HL-60 (cell line): ENCODE measurements at regions not wholly inside any gene's neighbourhood (a gene's known extent, or its start where the extent isn't known, plus 50 kb on each side); places are given as distances from the start of the nearest gene placed in this dataset.

Source experiments
- DNase-seq, 2 experiments: peaks; one replicate each; pipeline ENCODE4 v3.0.0-alpha.2; 2010 to 2020; ENCODE audit warnings: low read depth in 1 of 2, low spot score in 1 of 2
- H3K27ac ChIP-seq: fragments of 250-450 bp; sonication (Bioruptor Pico); replicated peaks from 2 replicates; pipeline ENCODE4 v1.5.1; 2020; ENCODE audit warnings: mild to moderate bottlenecking, moderate library complexity
- H3K27me3 ChIP-seq: fragments of 250-450 bp; sonication (Bioruptor Pico); 2 replicates; pipeline ENCODE4 v1.5.1; 2021; ENCODE audit warnings: mild to moderate bottlenecking, moderate library complexity; ENCODE audit not compliant: insufficient read depth, poor library complexity, severe bottlenecking
- H3K4me3 ChIP-seq: replicated peaks from 2 replicates; pipeline ENCODE4 v1.5.1; 2011; ENCODE audit warnings: mild to moderate bottlenecking, control low read depth, low read length; ENCODE audit not compliant: insufficient read depth
- CTCF ChIP-seq: IDR thresholded peaks from one replicate; pipeline ENCODE4 v1.5.1; 2011; ENCODE audit warnings: low read length, control low read depth, inconsistent platforms; ENCODE audit not compliant: insufficient read depth
- GABPA ChIP-seq: IDR thresholded peaks from 2 replicates; pipeline ENCODE4 v1.6.1; 2012; ENCODE audit warnings: low read depth
- POLR2AphosphoS5 ChIP-seq: IDR thresholded peaks from 2 replicates; pipeline ENCODE4 v1.6.1; 2012; ENCODE audit warnings: low read depth
- REST ChIP-seq: IDR thresholded peaks from 2 replicates; pipeline ENCODE4 v1.6.1; 2012; ENCODE audit warnings: low read depth; ENCODE audit not compliant: insufficient replicate concordance
- SPI1 ChIP-seq: IDR thresholded peaks from 2 replicates; pipeline ENCODE4 v1.6.1; 2012; ENCODE audit warnings: low read depth, mild to moderate bottlenecking, borderline replicate concordance

- Histone ChIP-seq H3K27me3 (no peaks in the 10 kb centered on the region), H3K27ac (no peak overlapping the region), H3K4me3 (no peak overlapping the region)
- no peak for DNase-seq
- TF ChIP-seq CTCF = no peak
- TF ChIP-seq REST = no peak
- no peak for TF ChIP-seq GABPA
- no peak for TF ChIP-seq SPI1
- no peak for TF ChIP-seq POLR2AphosphoS5
These were observed 346.2 kb upstream of the IRX1 start for GRCh38 chr5:3249401-3249800.

- no peak overlapping the region for H3K27ac ChIP-seq
- no peaks in the 10 kb centered on the region for H3K27me3 ChIP-seq
- TF ChIP-seq GABPA (no peak), SPI1 (no peak), CTCF (no peak), POLR2AphosphoS5 (no peak), REST (no peak)
- DNase-seq = no peak
- H3K4me3 ChIP-seq = no peak overlapping the region
These were observed 358.3 kb upstream of the IRX1 start for GRCh38 chr5:3237276-3237868.

- Histone ChIP-seq H3K4me3 (no peak overlapping the region), H3K27me3 (no peaks in the 10 kb centered on the region), H3K27ac (no peak overlapping the region)
- no peak for DNase-seq
- TF ChIP-seq POLR2AphosphoS5 (no peak), CTCF (no peak), SPI1 (no peak)
These were observed 361.1 kb upstream of the IRX1 start for GRCh38 chr5:3234566-3234965.

- Histone ChIP-seq H3K4me3 (no peak overlapping the region), H3K27me3 (no peaks in the 10 kb centered on the region), H3K27ac (no peak overlapping the region)
- DNase-seq = no peak
- TF ChIP-seq CTCF (no peak), REST (no peak), SPI1 (no peak), POLR2AphosphoS5 (no peak), GABPA (no peak)
These were observed 364.7 kb upstream of the IRX1 start for GRCh38 chr5:3230941-3231340.
